SK-N-SH (cell line): ENCODE measurements at regions not wholly inside any gene's neighbourhood (a gene's known extent, or its start where the extent isn't known, plus 50 kb on each side); places are given as distances from the start of the nearest gene placed in this dataset.

Source experiments
- CTCF ChIA-PET: fragments of 300-600, 350-600 bp; formaldehyde crosslinking; extraction: SDS; loops from one replicate; lab custom pipeline; 2021; lab: Yijun Ruan, JAX
- POLR2A ChIA-PET: fragments of 350-600 bp; sonication (Branson Sonifier 250); formaldehyde crosslinking; extraction: SDS; loops from one replicate; lab custom pipeline; 2020; ENCODE audit warnings: antibody characterized with exemption, inconsistent platforms; lab: Yijun Ruan, JAX
- DNase-seq: peaks from one replicate; pipeline ENCODE4 v3.0.0; 2012
- H2AFZ ChIP-seq: fragments of 200-600 bp; sonication (generic); 2 replicates; pipeline ENCODE4 v1.8.1; 2016; ENCODE audit warnings: antibody characterized with exemption, mild to moderate bottlenecking, low read depth
- H3F3A ChIP-seq: fragments of 200-600 bp; sonication (generic); replicated peaks from 2 replicates; pipeline ENCODE3; 2016; ENCODE audit warnings: antibody characterized with exemption, mild to moderate bottlenecking; ENCODE audit not compliant: insufficient read depth
- H3K27ac ChIP-seq, 2 experiments: fragments of 200-500 bp in 1 of 2; fragments of 200-600 bp in 1 of 2; sonication (Bioruptor generic) in 1 of 2; sonication (generic), shearing (Covaris generic) in 1 of 2; 2 replicates each; pipeline versions ENCODE4 v1.5.1 to v1.6.1; 2014 to 2016; ENCODE audit warnings: low read depth in 2 of 2, inconsistent platforms in 1 of 2, low read length in 1 of 2, mild to moderate bottlenecking in 1 of 2, mixed read lengths in 1 of 2
- H3K27me3 ChIP-seq: fragments of 200-600 bp; sonication (generic), shearing (Covaris generic); 2 replicates; pipeline ENCODE4 v1.6.1; 2016; ENCODE audit warnings: mixed run types; ENCODE audit not compliant: insufficient read depth
- H3K36me3 ChIP-seq, 2 experiments: fragments of 200-500 bp in 1 of 2; fragments of 200-600 bp in 1 of 2; sonication (Bioruptor generic) in 1 of 2; sonication (generic) in 1 of 2; replicated peaks in 1 of 2; 2 replicates each; pipeline versions ENCODE3 to v1.5.1; 2014 to 2016; ENCODE audit warnings: low read length in 1 of 2, mild to moderate bottlenecking in 1 of 2; ENCODE audit not compliant: insufficient read depth in 2 of 2, control insufficient read depth in 1 of 2
- H3K4me1 ChIP-seq, 2 experiments: fragments of 200-500 bp in 1 of 2; fragments of 200-600 bp in 1 of 2; sonication (Bioruptor generic) in 1 of 2; sonication (generic), shearing (Covaris generic) in 1 of 2; 2 replicates each; pipeline versions ENCODE4 v1.5.1 to v1.6.1; 2014 to 2016; ENCODE audit warnings: low read depth in 1 of 2, low read length in 1 of 2, mixed run types in 1 of 2; ENCODE audit not compliant: insufficient read depth in 2 of 2, control insufficient read depth in 1 of 2
- H3K4me2 ChIP-seq: fragments of 200-600 bp; sonication (generic), shearing (Covaris generic); 2 replicates; pipeline ENCODE4 v1.6.1; 2017; ENCODE audit warnings: mixed run types
- H3K4me3 ChIP-seq, 2 experiments: fragments of 200-500 bp in 1 of 2; fragments of 200-600 bp in 1 of 2; sonication (Bioruptor generic) in 1 of 2; sonication (generic), shearing (Covaris generic) in 1 of 2; 2 replicates each; pipeline versions ENCODE4 v1.5.1 to v1.8.1; 2014 to 2016; ENCODE audit warnings: low read depth in 2 of 2, inconsistent platforms in 1 of 2, low read length in 1 of 2, mild to moderate bottlenecking in 1 of 2, mixed read lengths in 1 of 2, moderate library complexity in 1 of 2
- H3K79me2 ChIP-seq: fragments of 200-600 bp; sonication (generic); 2 replicates; pipeline ENCODE4 v1.8.1; 2017; ENCODE audit warnings: mild to moderate bottlenecking; ENCODE audit not compliant: insufficient read depth
- H3K9ac ChIP-seq: fragments of 200-600 bp; sonication (generic); 2 replicates; pipeline ENCODE4 v1.6.1; 2017; ENCODE audit warnings: mixed run types
- H3K9me2 ChIP-seq: fragments of 200-600 bp; sonication (generic); 2 replicates; pipeline ENCODE4 v1.6.1; 2017; ENCODE audit warnings: mixed run types
- H3K9me3 ChIP-seq: fragments of 200-600 bp; sonication (generic); 2 replicates; pipeline ENCODE4 v1.6.1; 2017; ENCODE audit warnings: mixed run types, mild to moderate bottlenecking, moderate library complexity
- H4K20me1 ChIP-seq: fragments of 200-600 bp; sonication (generic); 2 replicates; pipeline ENCODE4 v1.6.1; 2017; ENCODE audit warnings: mild to moderate bottlenecking, mixed run types; ENCODE audit not compliant: insufficient read depth
- EP300 ChIP-seq, 2 experiments: IDR thresholded peaks; 2 replicates each; pipeline versions ENCODE4 v1.4.0 to v1.6.1; 2012; ENCODE audit warnings: borderline replicate concordance in 1 of 2, low read depth in 1 of 2, low read length in 1 of 2
- EZH2phosphoT487 ChIP-seq: fragments of 200-600 bp; sonication (generic); IDR thresholded peaks from 2 replicates; pipeline ENCODE4 v1.6.1; 2017; ENCODE audit warnings: low read depth, mixed run types, mild to moderate bottlenecking, antibody characterized with exemption, moderate library complexity, borderline replicate concordance
- FOSL2 ChIP-seq: IDR thresholded peaks from 2 replicates; pipeline ENCODE4 v1.4.0; 2012; ENCODE audit warnings: low read depth, mild to moderate bottlenecking, moderate library complexity, borderline replicate concordance
- FOXJ3 ChIP-seq: sonication (generic); formaldehyde crosslinking; IDR thresholded peaks from 2 replicates; pipeline ENCODE4 v1.5.1; 2020; ENCODE audit warnings: mild to moderate bottlenecking, missing genetic modification reagents
- GABPA ChIP-seq: IDR thresholded peaks from 2 replicates; pipeline ENCODE4 v1.4.0; 2012; ENCODE audit warnings: low read depth, mild to moderate bottlenecking
- GATA2 ChIP-seq: sonication (generic); formaldehyde crosslinking; IDR thresholded peaks from 2 replicates; pipeline ENCODE4 v1.5.0; 2020; ENCODE audit warnings: mild to moderate bottlenecking, missing genetic modification reagents
- MEF2A ChIP-seq: IDR thresholded peaks from 2 replicates; pipeline ENCODE4 v1.4.0; 2012; ENCODE audit warnings: low read depth, borderline replicate concordance
- NRF1 ChIP-seq: IDR thresholded peaks from 2 replicates; pipeline ENCODE4 v1.6.1; 2012; ENCODE audit warnings: low read depth, mild to moderate bottlenecking, low read length
- POLR2AphosphoS5 ChIP-seq: IDR thresholded peaks from 2 replicates; pipeline ENCODE4 v1.6.1; 2012; ENCODE audit warnings: low read depth, low read length
- RXRA ChIP-seq: IDR thresholded peaks from 2 replicates; pipeline ENCODE4 v1.4.0; 2012; ENCODE audit warnings: low read depth, mild to moderate bottlenecking, borderline replicate concordance
- TAF1 ChIP-seq: IDR thresholded peaks from 2 replicates; pipeline ENCODE4 v1.6.1; 2012; ENCODE audit warnings: low read depth, mild to moderate bottlenecking, low read length, moderate library complexity, borderline replicate concordance
- TEAD4 ChIP-seq: IDR thresholded peaks from 2 replicates; pipeline ENCODE4 v1.4.0; 2012; ENCODE audit warnings: mild to moderate bottlenecking, borderline replicate concordance; ENCODE audit not compliant: insufficient read depth
- YY1 ChIP-seq: IDR thresholded peaks from 2 replicates; pipeline ENCODE4 v1.4.0; 2012; ENCODE audit warnings: low read depth, mild to moderate bottlenecking
- WGBS: methylation state at CpG from one replicate; pipeline ENCODE4 v1.1.6; 2017; ENCODE audit warnings: low lambda C conversion rate; 5-methylcytosine and 5-hydroxymethylcytosine counted together
- TF ChIP-seq, protein P1 (sequence below): fragments of 200-600 bp; sonication (generic); IDR thresholded peaks from 2 replicates; pipeline ENCODE4 v1.6.1; 2017; ENCODE audit warnings: antibody characterized with exemption, mild to moderate bottlenecking, moderate library complexity
- TF ChIP-seq, protein P2 (sequence below): IDR thresholded peaks from 2 replicates; pipeline ENCODE4 v1.4.0; 2012; ENCODE audit warnings: low read depth
- TF ChIP-seq, protein P3 (sequence below): IDR thresholded peaks from 2 replicates; pipeline ENCODE4 v1.4.0; 2012; ENCODE audit warnings: low read depth, borderline replicate concordance
- TF ChIP-seq, protein P4 (sequence below): fragments of 150-350 bp; IDR thresholded peaks from 2 replicates; pipeline ENCODE4 v1.6.1; 2017; ENCODE audit warnings: antibody characterized with exemption, low read length, low read depth, borderline replicate concordance

DNA sequence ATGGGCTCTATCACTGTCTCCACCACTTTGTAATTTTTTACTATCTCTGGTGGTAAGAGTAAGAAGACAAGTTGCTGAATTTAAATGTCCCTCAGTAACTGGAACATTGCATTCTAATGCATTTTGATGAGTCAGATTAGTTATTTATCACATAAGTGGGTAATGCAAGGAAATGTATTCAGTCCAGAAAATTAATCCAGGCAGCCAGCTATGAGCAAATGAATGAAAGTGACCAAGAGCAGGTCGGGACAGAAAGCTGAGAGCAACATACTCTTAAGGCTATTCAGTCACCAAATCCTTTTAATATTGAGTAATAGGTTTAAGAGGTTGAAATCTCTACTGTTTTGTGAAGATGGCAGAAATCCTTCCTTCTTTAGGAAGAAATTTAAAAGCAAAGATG lies 265.5 kb upstream of the PARD3B start:
- Histone ChIP-seq H4K20me1 (no peaks in the 10 kb centered on the region), H3K27ac (no peak overlapping the region), H3K79me2 (no peaks in the 10 kb centered on the region), H3K9me2 (no peaks in the 10 kb centered on the region), H2AFZ (no peak overlapping the region), H3K4me1 (no peaks in the 10 kb centered on the region; a peak in 3 of 4 replicates), H3K9me3 (no peaks in the 10 kb centered on the region), H3K4me2 (no peak overlapping the region), H3F3A (no peaks in the 10 kb centered on the region), H3K27me3 (no peaks in the 10 kb centered on the region), H3K9ac (no peak overlapping the region), H3K36me3 (no peaks in the 10 kb centered on the region), H3K4me3 (no peak overlapping the region)
- POLR2A ChIA-PET = no interaction called here
- CTCF ChIA-PET = interaction anchor here (0.8 kb wide), 1 partner anchor 19 kb away, joined by 3 read pairs; no protein-coding TSS in a partner anchor
- DNase-seq = no peak
- TF ChIP-seq TAF1 = no peak
- no peak for TF ChIP-seq POLR2AphosphoS5
- no peak for TF ChIP-seq MEF2A
- TF ChIP-seq FOXJ3 (CRISPR knock-in tag) = no peak
- TF ChIP-seq, protein P1, sequence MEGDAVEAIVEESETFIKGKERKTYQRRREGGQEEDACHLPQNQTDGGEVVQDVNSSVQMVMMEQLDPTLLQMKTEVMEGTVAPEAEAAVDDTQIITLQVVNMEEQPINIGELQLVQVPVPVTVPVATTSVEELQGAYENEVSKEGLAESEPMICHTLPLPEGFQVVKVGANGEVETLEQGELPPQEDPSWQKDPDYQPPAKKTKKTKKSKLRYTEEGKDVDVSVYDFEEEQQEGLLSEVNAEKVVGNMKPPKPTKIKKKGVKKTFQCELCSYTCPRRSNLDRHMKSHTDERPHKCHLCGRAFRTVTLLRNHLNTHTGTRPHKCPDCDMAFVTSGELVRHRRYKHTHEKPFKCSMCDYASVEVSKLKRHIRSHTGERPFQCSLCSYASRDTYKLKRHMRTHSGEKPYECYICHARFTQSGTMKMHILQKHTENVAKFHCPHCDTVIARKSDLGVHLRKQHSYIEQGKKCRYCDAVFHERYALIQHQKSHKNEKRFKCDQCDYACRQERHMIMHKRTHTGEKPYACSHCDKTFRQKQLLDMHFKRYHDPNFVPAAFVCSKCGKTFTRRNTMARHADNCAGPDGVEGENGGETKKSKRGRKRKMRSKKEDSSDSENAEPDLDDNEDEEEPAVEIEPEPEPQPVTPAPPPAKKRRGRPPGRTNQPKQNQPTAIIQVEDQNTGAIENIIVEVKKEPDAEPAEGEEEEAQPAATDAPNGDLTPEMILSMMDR = no peak
- TF ChIP-seq TEAD4 = no peak
- TF ChIP-seq EP300 (IDR thresholded peaks at IDR 0.05; ENCODE audit: borderline replicate concordance in 1 of 2, low read depth in 1 of 2, low read length in 1 of 2) = no peak
- TF ChIP-seq YY1 = no peak
- no peak for TF ChIP-seq RXRA
- TF ChIP-seq, protein P2, sequence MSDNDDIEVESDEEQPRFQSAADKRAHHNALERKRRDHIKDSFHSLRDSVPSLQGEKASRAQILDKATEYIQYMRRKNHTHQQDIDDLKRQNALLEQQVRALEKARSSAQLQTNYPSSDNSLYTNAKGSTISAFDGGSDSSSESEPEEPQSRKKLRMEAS = no peak
- TF ChIP-seq, protein P3, sequence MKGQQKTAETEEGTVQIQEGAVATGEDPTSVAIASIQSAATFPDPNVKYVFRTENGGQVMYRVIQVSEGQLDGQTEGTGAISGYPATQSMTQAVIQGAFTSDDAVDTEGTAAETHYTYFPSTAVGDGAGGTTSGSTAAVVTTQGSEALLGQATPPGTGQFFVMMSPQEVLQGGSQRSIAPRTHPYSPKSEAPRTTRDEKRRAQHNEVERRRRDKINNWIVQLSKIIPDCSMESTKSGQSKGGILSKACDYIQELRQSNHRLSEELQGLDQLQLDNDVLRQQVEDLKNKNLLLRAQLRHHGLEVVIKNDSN = no peak
- TF ChIP-seq GABPA = no peak
- TF ChIP-seq FOSL2 = no peak
- TF ChIP-seq, protein P4, sequence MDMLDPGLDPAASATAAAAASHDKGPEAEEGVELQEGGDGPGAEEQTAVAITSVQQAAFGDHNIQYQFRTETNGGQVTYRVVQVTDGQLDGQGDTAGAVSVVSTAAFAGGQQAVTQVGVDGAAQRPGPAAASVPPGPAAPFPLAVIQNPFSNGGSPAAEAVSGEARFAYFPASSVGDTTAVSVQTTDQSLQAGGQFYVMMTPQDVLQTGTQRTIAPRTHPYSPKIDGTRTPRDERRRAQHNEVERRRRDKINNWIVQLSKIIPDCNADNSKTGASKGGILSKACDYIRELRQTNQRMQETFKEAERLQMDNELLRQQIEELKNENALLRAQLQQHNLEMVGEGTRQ = no peak
- no peak for TF ChIP-seq GATA2 (CRISPR knock-in tag)
- TF ChIP-seq NRF1 = no peak
- no peak for TF ChIP-seq EZH2phosphoT487
- TF ChIP-seq, all 33 proteins: peak for 0
- whole genome bisulfite sequencing = 14% methylated on average over 1 of the region's 1 CpG
